ENCODE measurements at regions not wholly inside any gene's neighbourhood (a gene's known extent, or its start where the extent isn't known, plus 50 kb on each side); places are given as distances from the start of the nearest gene placed in this dataset.
"Not testable (repeated sequence)": the region's sequence is repeated elsewhere in the genome, so short reads cannot be mapped to it uniquely, and the experiment has no call there.

- peak; percentile 55 for DNase-seq (ENCODE audit: low spot score)
These were observed 125.4 kb downstream of the ZNF330 start for GRCh38 chr4:141346144-141346543.

- no peak for DNase-seq (ENCODE audit: low spot score)
These were observed 127.0 kb downstream of the ZNF330 start for GRCh38 chr4:141347684-141348083.

GRCh38 chr4:141348125-141348524, 127.4 kb downstream of the ZNF330 start:
- no peak for DNase-seq (ENCODE audit: low spot score)

- DNase-seq (ENCODE audit: low spot score): no peak
These were observed 127.9 kb downstream of the ZNF330 start for GRCh38 chr4:141348573-141348972.

- DNase-seq (ENCODE audit: low spot score): no peak
These were observed 128.5 kb downstream of the ZNF330 start for GRCh38 chr4:141349236-141349635.

- DNase-seq (ENCODE audit: low spot score): no peak
These were observed 129.6 kb downstream of the ZNF330 start for GRCh38 chr4:141350122-141350905.

- no peak for DNase-seq (ENCODE audit: low spot score)
These were observed 131.6 kb downstream of the ZNF330 start for GRCh38 chr4:141352331-141352730.

- no peak for DNase-seq (ENCODE audit: low spot score)
These were observed 132.3 kb downstream of the ZNF330 start for GRCh38 chr4:141352909-141353525.

- no peak for DNase-seq (ENCODE audit: low spot score)
These were observed 135.7 kb downstream of the ZNF330 start for GRCh38 chr4:141356321-141356962.

- no peak for DNase-seq (ENCODE audit: low spot score)
These were observed 136.3 kb downstream of the ZNF330 start for GRCh38 chr4:141356963-141357335.

- DNase-seq (ENCODE audit: low spot score): not testable (repeated sequence)
These were observed 147.5 kb downstream of the ZNF330 start for GRCh38 chr4:141368241-141368640.

- no peak for DNase-seq (ENCODE audit: low spot score)
These were observed 150.5 kb downstream of the ZNF330 start for GRCh38 chr4:141371206-141371605.

- DNase-seq (ENCODE audit: low spot score): peak; percentile 84
These were observed 155.2 kb downstream of the ZNF330 start for GRCh38 chr4:141375855-141376254.

- no peak for DNase-seq (ENCODE audit: low spot score)
These were observed 156.1 kb downstream of the ZNF330 start for GRCh38 chr4:141376769-141377168.

GRCh38 chr4:141387299-141387698, 166.6 kb downstream of the ZNF330 start:
- DNase-seq (ENCODE audit: low spot score): no peak

- no peak for DNase-seq (ENCODE audit: low spot score)
These were observed 167.8 kb downstream of the ZNF330 start for GRCh38 chr4:141388481-141388880.

GRCh38 chr4:141389649-141390048, 169.0 kb downstream of the ZNF330 start:
- DNase-seq (ENCODE audit: low spot score): no peak

- no peak for DNase-seq (ENCODE audit: low spot score)
These were observed 169.9 kb downstream of the ZNF330 start for GRCh38 chr4:141390571-141390970.

GRCh38 chr4:141391293-141391692, 170.6 kb downstream of the ZNF330 start:
- no peak for DNase-seq (ENCODE audit: low spot score)

GRCh38 chr4:141391771-141392170, 171.1 kb downstream of the ZNF330 start:
- no peak for DNase-seq (ENCODE audit: low spot score)

GRCh38 chr4:141395246-141395830, 174.6 kb downstream of the ZNF330 start:
- DNase-seq (ENCODE audit: low spot score): no peak

GRCh38 chr4:141395919-141396318, 175.2 kb downstream of the ZNF330 start:
- DNase-seq (ENCODE audit: low spot score): no peak

GRCh38 chr4:141402712-141403111, 182.0 kb downstream of the ZNF330 start:
- DNase-seq (ENCODE audit: low spot score): no peak
